PC-9 (cell line): ENCODE measurements at regions not wholly inside any gene's neighbourhood (a gene's known extent, or its start where the extent isn't known, plus 50 kb on each side); places are given as distances from the start of the nearest gene placed in this dataset.

Source experiments
- CTCF ChIP-seq: fragments of 200-600 bp; sonication (generic); conservative IDR thresholded peaks from 2 replicates; pipeline ENCODE4 v1.6.1; 2017; ENCODE audit warnings: mixed run types, antibody characterized with exemption, mild to moderate bottlenecking, moderate library complexity
- EZH2 ChIP-seq: fragments of 200-600 bp; sonication (generic); IDR thresholded peaks from 2 replicates; pipeline ENCODE4 v1.8.0; 2017; ENCODE audit warnings: antibody characterized with exemption, low read depth

- TF ChIP-seq CTCF (no peak), EZH2 (no peak)
These were observed 233.7 kb downstream of the DLL1 start for GRCh38 chr6:170057034-170057734.
